ENCODE measurements at regions not wholly inside any gene's neighbourhood (a gene's known extent, or its start where the extent isn't known, plus 50 kb on each side); places are given as distances from the start of the nearest gene placed in this dataset.
"Not testable (repeated sequence)": the region's sequence is repeated elsewhere in the genome, so short reads cannot be mapped to it uniquely, and the experiment has no call there.

DNA sequence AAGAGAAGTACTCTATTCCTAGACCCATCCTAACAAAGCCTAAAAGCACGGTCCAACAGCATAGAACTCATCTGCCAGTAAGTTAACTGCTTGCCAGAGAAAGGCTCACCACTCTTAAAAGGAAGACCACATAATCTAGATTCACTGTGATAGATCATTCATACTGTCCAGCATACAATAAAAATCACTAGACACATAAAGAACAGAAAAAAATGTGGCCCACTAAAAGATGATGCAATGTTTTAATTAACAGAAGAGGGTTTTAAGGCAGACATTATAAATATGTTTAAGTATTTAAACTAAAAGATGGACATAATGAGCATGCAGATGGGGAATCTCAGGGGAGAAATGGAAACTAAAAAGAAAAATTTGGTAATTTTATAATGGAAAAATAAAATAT lies 157.5 kb upstream of the CDH4 start:
- H3K4me3 ChIP-seq (ENCODE audit: low read depth, poor library complexity, severe bottlenecking): no peak overlapping the region
- WGBS, 2 donors: 45 to 64% methylated on average over 1 of the region's 1 CpG
- DNase-seq (ENCODE audit: low spot score in 2 of 2): no peak
- intact Hi-C loops (cut with DNase I; ENCODE audit: low total_unique reads): no loop called here
- no peak for TF ChIP-seq POLR2A (IDR thresholded peaks at IDR 0.05)
- TF ChIP-seq, protein P1, sequence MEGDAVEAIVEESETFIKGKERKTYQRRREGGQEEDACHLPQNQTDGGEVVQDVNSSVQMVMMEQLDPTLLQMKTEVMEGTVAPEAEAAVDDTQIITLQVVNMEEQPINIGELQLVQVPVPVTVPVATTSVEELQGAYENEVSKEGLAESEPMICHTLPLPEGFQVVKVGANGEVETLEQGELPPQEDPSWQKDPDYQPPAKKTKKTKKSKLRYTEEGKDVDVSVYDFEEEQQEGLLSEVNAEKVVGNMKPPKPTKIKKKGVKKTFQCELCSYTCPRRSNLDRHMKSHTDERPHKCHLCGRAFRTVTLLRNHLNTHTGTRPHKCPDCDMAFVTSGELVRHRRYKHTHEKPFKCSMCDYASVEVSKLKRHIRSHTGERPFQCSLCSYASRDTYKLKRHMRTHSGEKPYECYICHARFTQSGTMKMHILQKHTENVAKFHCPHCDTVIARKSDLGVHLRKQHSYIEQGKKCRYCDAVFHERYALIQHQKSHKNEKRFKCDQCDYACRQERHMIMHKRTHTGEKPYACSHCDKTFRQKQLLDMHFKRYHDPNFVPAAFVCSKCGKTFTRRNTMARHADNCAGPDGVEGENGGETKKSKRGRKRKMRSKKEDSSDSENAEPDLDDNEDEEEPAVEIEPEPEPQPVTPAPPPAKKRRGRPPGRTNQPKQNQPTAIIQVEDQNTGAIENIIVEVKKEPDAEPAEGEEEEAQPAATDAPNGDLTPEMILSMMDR (IDR thresholded peaks at IDR 0.05): no peak

DNA sequence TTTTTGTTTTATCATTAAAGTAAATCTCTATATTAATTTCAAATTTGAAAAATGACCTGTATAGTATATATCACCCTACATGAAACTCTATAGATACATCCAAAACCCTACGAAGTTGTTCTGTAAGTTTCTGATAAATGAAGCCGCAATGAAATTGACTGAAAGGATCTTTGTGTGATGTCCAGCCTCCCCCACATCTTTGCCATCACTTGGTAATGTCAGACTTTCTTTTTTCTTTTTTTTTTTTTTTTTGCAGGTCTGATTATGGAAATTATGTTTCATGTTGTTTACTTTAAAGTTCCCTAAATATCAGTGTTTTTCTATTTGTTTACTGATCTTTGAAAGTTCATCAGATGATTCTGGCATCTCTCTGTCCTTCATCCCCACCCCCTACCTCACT lies 155.6 kb upstream of the CDH4 start:
- intact Hi-C loops (cut with DNase I; ENCODE audit: low total_unique reads): no loop called here
- TF ChIP-seq, protein P1 (IDR thresholded peaks at IDR 0.05): no peak
- TF ChIP-seq POLR2A (IDR thresholded peaks at IDR 0.05): no peak
- no peak overlapping the region for H3K4me3 ChIP-seq (ENCODE audit: low read depth, poor library complexity, severe bottlenecking)
- 88 to 91% methylated on average over 2 of the region's 2 CpGs for WGBS, 2 donors
- DNase-seq (ENCODE audit: low spot score in 2 of 2): no peak

DNA sequence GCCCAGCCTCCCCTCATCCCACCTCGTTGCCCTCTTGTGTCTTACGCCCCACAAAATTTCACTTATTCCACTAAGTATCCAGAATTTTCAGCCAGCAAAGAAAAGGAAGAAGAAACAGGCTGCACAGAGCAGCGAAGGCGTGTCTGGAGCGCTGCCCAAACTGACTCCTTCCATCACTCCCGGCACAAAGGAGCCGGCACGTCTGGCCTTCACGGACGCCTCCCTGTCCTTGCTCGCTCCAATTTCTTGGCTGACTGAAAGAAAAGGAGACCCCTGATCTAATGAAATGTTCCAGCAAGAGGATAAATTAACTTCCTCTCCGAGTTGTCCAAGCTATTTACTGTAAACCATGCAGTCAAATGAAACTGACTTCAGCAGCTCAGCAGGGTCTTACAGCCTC lies 152.3 kb upstream of the CDH4 start:
- TF ChIP-seq, protein P1 (IDR thresholded peaks at IDR 0.05): no peak
- no peak for TF ChIP-seq POLR2A (IDR thresholded peaks at IDR 0.05)
- H3K4me3 ChIP-seq (ENCODE audit: low read depth, poor library complexity, severe bottlenecking): no peak overlapping the region
- DNase-seq (ENCODE audit: low spot score in 2 of 2): no peak
- intact Hi-C loops (cut with DNase I; ENCODE audit: low total_unique reads): no loop called here
- WGBS, 2 donors: 35 to 37% methylated on average over 12 of the region's 12 CpGs

DNA sequence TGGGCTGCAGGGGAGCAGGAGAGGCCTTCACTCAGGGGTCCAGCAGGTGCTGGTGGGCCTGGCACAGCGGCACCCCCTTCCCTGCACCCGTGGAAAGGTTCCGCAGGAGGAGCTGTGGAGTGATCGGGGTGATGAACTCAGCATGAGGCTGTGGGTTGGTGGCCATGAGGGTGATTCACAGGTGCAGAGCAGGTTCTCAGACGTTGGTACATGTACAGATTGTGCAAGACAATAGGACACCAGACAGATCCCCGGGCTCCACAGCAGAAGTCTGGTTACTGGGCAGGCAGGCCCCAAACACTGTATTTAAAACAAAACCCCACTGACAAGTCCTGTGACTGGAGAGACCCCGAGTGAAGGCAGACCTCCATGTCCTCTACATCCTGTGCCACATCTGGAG lies 151.6 kb upstream of the CDH4 start:
- TF ChIP-seq, protein P1 (IDR thresholded peaks at IDR 0.05): no peak
- TF ChIP-seq POLR2A (IDR thresholded peaks at IDR 0.05): no peak
- 74 to 81% methylated on average over 7 of the region's 7 CpGs for WGBS, 2 donors
- intact Hi-C loops (cut with DNase I; ENCODE audit: low total_unique reads): no loop called here
- no peak for DNase-seq (ENCODE audit: low spot score in 2 of 2)
- H3K4me3 ChIP-seq (ENCODE audit: low read depth, poor library complexity, severe bottlenecking): no peak overlapping the region

DNA sequence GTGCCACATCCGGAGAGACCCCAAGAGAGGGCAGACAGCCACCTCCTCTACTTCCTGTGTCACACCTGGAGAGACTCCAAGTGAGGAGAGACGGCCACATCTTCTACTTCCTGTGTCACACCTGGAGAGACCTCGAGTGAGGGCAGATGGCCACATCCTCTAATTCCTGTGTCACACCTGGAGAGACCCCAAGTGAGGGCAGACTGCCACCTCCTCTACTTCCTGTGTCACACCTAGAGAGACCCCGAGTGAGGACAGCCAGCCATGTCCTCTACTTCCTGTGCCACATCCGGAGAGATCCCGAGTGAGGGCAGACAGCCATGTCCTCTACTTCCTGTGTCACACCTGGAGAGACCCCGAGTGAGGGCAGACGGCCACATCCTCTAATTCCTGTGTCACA lies 150.7 kb upstream of the CDH4 start:
- 64 to 66% methylated on average over 7 to 8 of the region's 8 CpGs for WGBS, 2 donors
- intact Hi-C loops (cut with DNase I; ENCODE audit: low total_unique reads): not testable (repeated sequence)

DNA sequence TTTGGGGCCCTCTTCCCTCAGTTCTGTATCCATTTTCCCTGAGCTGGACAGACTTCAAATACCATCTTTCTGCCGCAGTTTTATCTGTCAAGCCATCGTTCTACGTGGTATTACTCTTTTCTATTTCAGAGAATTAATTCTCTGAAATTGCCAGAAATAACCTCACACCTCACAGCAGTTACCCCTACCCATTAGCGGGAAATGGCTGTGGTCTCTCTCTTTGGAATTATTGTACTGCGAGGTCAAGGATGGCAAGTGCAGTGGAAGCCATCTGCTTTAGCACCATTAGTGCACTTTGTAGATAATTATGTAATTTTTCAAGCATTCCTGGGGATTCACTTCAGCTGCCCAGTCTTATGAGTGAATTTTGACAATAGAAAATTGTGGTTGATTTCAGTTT lies 147.8 kb upstream of the CDH4 start:
- 84 to 86% methylated on average over 5 of the region's 5 CpGs for WGBS, 2 donors
- DNase-seq (ENCODE audit: low spot score in 2 of 2): no peak
- H3K4me3 ChIP-seq (ENCODE audit: low read depth, poor library complexity, severe bottlenecking): no peak overlapping the region
- intact Hi-C loops (cut with DNase I; ENCODE audit: low total_unique reads): no loop called here
- TF ChIP-seq, protein P1 (IDR thresholded peaks at IDR 0.05): no peak
- no peak for TF ChIP-seq POLR2A (IDR thresholded peaks at IDR 0.05)

More for the DNA sequence above, 150.7 kb upstream of the CDH4 start:
- not testable (repeated sequence) for DNase-seq (ENCODE audit: low spot score in 2 of 2); H3K4me3 ChIP-seq (ENCODE audit: low read depth, poor library complexity, severe bottlenecking)

Data from lower leg skin (tissue), 4 donors.